ENCODE measurements at regions not wholly inside any gene's neighbourhood (a gene's known extent, or its start where the extent isn't known, plus 50 kb on each side); places are given as distances from the start of the nearest gene placed in this dataset.

DNA sequence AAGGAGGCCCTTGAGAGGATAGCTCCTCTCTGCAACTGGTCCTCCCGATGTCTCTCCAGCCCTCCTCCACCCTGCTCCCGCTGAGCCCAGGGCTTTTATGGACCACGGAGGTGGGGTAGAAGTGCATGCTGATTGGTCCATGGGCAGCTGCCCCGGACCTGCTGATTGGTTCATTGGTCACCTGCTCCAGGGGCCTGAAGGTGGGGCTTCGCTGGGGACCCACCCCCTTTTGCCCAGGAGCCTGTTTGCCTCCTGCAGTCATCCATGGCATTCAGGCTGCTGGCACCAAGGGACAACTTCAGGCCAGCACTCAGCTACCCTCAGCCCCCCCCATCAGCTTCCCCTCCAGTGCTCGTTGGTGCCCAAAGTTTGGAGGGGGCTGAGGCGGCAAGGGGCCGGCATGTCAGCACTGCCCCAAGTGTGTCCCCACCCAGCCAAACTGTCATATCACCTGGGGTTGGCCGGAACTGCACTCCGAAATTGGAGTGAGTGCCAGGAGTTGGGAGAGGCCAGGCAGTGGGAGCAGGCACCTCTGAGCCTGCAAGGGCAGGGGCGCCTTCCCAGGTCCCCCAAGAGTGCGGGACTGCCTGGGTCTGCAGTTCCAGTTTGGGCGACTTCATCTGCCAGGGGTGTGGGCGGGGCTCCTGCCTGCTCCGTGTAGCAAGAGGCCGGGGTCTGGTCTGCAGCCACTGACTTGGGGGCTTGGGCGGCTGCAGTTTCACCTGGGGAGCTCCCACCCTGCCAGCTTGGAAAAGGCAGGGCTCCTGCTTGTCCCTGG is 288.9 kb downstream of the RDH14 start:
- Histone ChIP-seq H3K4me3 (no peak overlapping the region), H3K79me2 (ENCODE audit: control insufficient read depth, insufficient read depth, low read length) (no peaks in the 10 kb centered on the region), H4K20me1 (ENCODE audit: control insufficient read depth, insufficient read depth) (no peaks in the 10 kb centered on the region; the same call in 1 of the 2 replicates), H3K4me2 (ENCODE audit: control insufficient read depth, insufficient read depth) (no peak overlapping the region), H3K27me3 (replicated peaks in 1 of 2; ENCODE audit: control insufficient read depth in 2 of 2, insufficient read depth in 2 of 2, low read length in 1 of 2) (no peaks in the 10 kb centered on the region), H3K4me1 (ENCODE audit: control insufficient read depth, insufficient read depth, low read length) (no peaks in the 10 kb centered on the region), H2AFZ (ENCODE audit: control insufficient read depth, low read depth, low read length) (no peak overlapping the region), H3K9ac (ENCODE audit: control insufficient read depth, insufficient read depth, low read length) (no peak overlapping the region), H3K27ac (ENCODE audit: control insufficient read depth, insufficient read depth) (no peak overlapping the region), H3K36me3 (ENCODE audit: control insufficient read depth in 2 of 2, insufficient read depth in 2 of 2, low read length in 1 of 2) (no peaks in the 10 kb centered on the region), H3K9me3 (replicated peaks; ENCODE audit: control insufficient read depth, insufficient read depth, low read length) (no peaks in the 10 kb centered on the region)
- ChIA-PET CTCF (no interaction called here), SMC1A (ENCODE audit: uncharacterized antibody, unreplicated experiment) (no interaction called here), POLR2A (no interaction called here), RAD21 (ENCODE audit: unreplicated experiment) (no interaction called here)
- no peak for TF ChIP-seq SMARCA5 (IDR thresholded peaks at IDR 0.05)
- no peak for TF ChIP-seq NR2F1 (conservative IDR thresholded peaks at IDR 0.05)
- TF ChIP-seq WRNIP1 (IDR thresholded peaks at IDR 0.05; ENCODE audit: borderline replicate concordance, low read depth, low read length), result no peak
- no peak for TF ChIP-seq EGR1 (IDR thresholded peaks at IDR 0.05; ENCODE audit: borderline replicate concordance in 1 of 2, low read depth in 2 of 2, low read length in 2 of 2)
- TF ChIP-seq EP300 (IDR thresholded peaks at IDR 0.05; ENCODE audit: borderline replicate concordance in 1 of 2, control insufficient read depth in 1 of 2, low read depth in 2 of 2, low read length in 2 of 2), result no peak
- TF ChIP-seq, protein P1, sequence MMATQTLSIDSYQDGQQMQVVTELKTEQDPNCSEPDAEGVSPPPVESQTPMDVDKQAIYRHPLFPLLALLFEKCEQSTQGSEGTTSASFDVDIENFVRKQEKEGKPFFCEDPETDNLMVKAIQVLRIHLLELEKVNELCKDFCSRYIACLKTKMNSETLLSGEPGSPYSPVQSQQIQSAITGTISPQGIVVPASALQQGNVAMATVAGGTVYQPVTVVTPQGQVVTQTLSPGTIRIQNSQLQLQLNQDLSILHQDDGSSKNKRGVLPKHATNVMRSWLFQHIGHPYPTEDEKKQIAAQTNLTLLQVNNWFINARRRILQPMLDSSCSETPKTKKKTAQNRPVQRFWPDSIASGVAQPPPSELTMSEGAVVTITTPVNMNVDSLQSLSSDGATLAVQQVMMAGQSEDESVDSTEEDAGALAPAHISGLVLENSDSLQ (IDR thresholded peaks at IDR 0.05), result no peak
- TF ChIP-seq, protein P2, sequence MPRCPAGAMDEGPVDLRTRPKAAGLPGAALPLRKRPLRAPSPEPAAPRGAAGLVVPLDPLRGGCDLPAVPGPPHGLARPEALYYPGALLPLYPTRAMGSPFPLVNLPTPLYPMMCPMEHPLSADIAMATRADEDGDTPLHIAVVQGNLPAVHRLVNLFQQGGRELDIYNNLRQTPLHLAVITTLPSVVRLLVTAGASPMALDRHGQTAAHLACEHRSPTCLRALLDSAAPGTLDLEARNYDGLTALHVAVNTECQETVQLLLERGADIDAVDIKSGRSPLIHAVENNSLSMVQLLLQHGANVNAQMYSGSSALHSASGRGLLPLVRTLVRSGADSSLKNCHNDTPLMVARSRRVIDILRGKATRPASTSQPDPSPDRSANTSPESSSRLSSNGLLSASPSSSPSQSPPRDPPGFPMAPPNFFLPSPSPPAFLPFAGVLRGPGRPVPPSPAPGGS (IDR thresholded peaks at IDR 0.05; ENCODE audit: borderline replicate concordance, insufficient read depth, low read depth, low read length, poor library complexity, severe bottlenecking), result no peak
- no peak for TF ChIP-seq YBX1 (IDR thresholded peaks at IDR 0.05)
- no peak for TF ChIP-seq TCF3 (IDR thresholded peaks at IDR 0.05; ENCODE audit: borderline replicate concordance, insufficient read depth, low read depth, low read length)
- no peak for TF ChIP-seq RUNX3 (IDR thresholded peaks at IDR 0.05; ENCODE audit: low read length)
- TF ChIP-seq, protein P3, sequence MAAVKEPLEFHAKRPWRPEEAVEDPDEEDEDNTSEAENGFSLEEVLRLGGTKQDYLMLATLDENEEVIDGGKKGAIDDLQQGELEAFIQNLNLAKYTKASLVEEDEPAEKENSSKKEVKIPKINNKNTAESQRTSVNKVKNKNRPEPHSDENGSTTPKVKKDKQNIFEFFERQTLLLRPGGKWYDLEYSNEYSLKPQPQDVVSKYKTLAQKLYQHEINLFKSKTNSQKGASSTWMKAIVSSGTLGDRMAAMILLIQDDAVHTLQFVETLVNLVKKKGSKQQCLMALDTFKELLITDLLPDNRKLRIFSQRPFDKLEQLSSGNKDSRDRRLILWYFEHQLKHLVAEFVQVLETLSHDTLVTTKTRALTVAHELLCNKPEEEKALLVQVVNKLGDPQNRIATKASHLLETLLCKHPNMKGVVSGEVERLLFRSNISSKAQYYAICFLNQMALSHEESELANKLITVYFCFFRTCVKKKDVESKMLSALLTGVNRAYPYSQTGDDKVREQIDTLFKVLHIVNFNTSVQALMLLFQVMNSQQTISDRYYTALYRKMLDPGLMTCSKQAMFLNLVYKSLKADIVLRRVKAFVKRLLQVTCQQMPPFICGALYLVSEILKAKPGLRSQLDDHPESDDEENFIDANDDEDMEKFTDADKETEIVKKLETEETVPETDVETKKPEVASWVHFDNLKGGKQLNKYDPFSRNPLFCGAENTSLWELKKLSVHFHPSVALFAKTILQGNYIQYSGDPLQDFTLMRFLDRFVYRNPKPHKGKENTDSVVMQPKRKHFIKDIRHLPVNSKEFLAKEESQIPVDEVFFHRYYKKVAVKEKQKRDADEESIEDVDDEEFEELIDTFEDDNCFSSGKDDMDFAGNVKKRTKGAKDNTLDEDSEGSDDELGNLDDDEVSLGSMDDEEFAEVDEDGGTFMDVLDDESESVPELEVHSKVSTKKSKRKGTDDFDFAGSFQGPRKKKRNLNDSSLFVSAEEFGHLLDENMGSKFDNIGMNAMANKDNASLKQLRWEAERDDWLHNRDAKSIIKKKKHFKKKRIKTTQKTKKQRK (IDR thresholded peaks at IDR 0.05; ENCODE audit: low read depth, low read length), result no peak
- TF ChIP-seq ASH2L (IDR thresholded peaks at IDR 0.05; ENCODE audit: borderline replicate concordance, low read depth), result no peak
- TF ChIP-seq NFYA (IDR thresholded peaks at IDR 0.05; ENCODE audit: borderline replicate concordance, low read depth, low read length), result no peak
- no peak for TF ChIP-seq POLR2A (IDR thresholded peaks at IDR 0.05; ENCODE audit: low read depth, low read length)
- no peak for TF ChIP-seq HDAC6 (IDR thresholded peaks at IDR 0.05; ENCODE audit: unreplicated experiment)
- in situ Hi-C loops (cut with MboI) (no loop called here), intact Hi-C loops (cut with micrococcal nuclease; ENCODE audit: unreplicated experiment) (no loop called here)
- BruUV-seq (replicated peaks), result no TSS peak
- DNase-seq (ENCODE audit: low read depth, low spot score) (no peak), ATAC-seq (no peak), FAIRE-seq (no peak)
- 33% methylated on average over 17 of the region's 17 CpGs for WGBS (ENCODE audit: insufficient coverage, insufficient replicate concordance, low lambda C conversion rate, missing lambda C conversion rate)
